ENCODE measurements at regions not wholly inside any gene's neighbourhood (a gene's known extent, or its start where the extent isn't known, plus 50 kb on each side); places are given as distances from the start of the nearest gene placed in this dataset.

- no peak for DNase-seq
Measured at GRCh38 chr18:67218556-67218955, 298.0 kb downstream of the DSEL start.

GRCh38 chr18:67217551-67218166 is 298.9 kb downstream of the DSEL start:
- peak; percentile 94 for DNase-seq

- no peak for DNase-seq
Measured at GRCh38 chr18:67216846-67217245, 299.7 kb downstream of the DSEL start.

GRCh38 chr18:67215686-67216085 is 300.8 kb downstream of the DSEL start:
- DNase-seq: no peak

- DNase-seq: no peak
Measured at GRCh38 chr18:67211646-67212045, 304.9 kb downstream of the DSEL start.

GRCh38 chr18:67200665-67201064 is 315.9 kb downstream of the DSEL start:
- no peak for DNase-seq

- DNase-seq: peak; percentile 94
Measured at GRCh38 chr18:67199993-67200617, 316.4 kb downstream of the DSEL start.

- DNase-seq: no peak
Measured at GRCh38 chr18:67194886-67195285, 321.6 kb downstream of the DSEL start.

- DNase-seq: no peak
Measured at GRCh38 chr18:67192535-67192934, 324.0 kb downstream of the DSEL start.

- no peak for DNase-seq
Measured at GRCh38 chr18:67183398-67183797, 333.1 kb downstream of the DSEL start.

- no peak for DNase-seq
Measured at GRCh38 chr18:67179726-67180125, 336.8 kb downstream of the DSEL start.

- no peak for DNase-seq
Measured at GRCh38 chr18:67159662-67160061, 356.9 kb downstream of the DSEL start.

- no peak for DNase-seq
Measured at GRCh38 chr18:67154979-67155378, 361.5 kb downstream of the DSEL start.

- no peak for DNase-seq
Measured at GRCh38 chr18:67151366-67151765, 365.2 kb downstream of the DSEL start.

- no peak for DNase-seq
Measured at GRCh38 chr18:67145586-67146292, 370.8 kb downstream of the DSEL start.

- peak; percentile 96 for DNase-seq
Measured at GRCh38 chr18:67144329-67144728, 372.2 kb downstream of the DSEL start.

- DNase-seq: no peak
Measured at GRCh38 chr18:67143028-67143427, 373.5 kb downstream of the DSEL start.

- no peak for DNase-seq
Measured at GRCh38 chr18:67142604-67143003, 373.9 kb downstream of the DSEL start.

GRCh38 chr18:67140495-67140894 is 376.0 kb downstream of the DSEL start:
- DNase-seq: no peak

- no peak for DNase-seq
Measured at GRCh38 chr18:67139899-67140298, 376.6 kb downstream of the DSEL start.

- DNase-seq: peak; percentile 76
Measured at GRCh38 chr18:67135981-67136380, 380.5 kb downstream of the DSEL start.

GRCh38 chr18:67134911-67135310 is 381.6 kb downstream of the DSEL start:
- DNase-seq: peak; percentile 86

- peak; percentile 100 for DNase-seq
Measured at GRCh38 chr18:67133669-67134068, 382.9 kb downstream of the DSEL start.

- DNase-seq: peak; percentile 98
Measured at GRCh38 chr18:67132919-67133318, 383.6 kb downstream of the DSEL start.
